WTC11 (cell line): ENCODE measurements at regions not wholly inside any gene's neighbourhood (a gene's known extent, or its start where the extent isn't known, plus 50 kb on each side); places are given as distances from the start of the nearest gene placed in this dataset.

Source experiments
- AFF4 ChIP-seq: sonication (generic); formaldehyde crosslinking; IDR thresholded peaks from 2 replicates; pipeline ENCODE4 v1.8.1; 2023; ENCODE audit warnings: mild to moderate bottlenecking, missing genetic modification reagents, borderline replicate concordance
- ATF1 ChIP-seq: sonication (generic); formaldehyde crosslinking; IDR thresholded peaks from 2 replicates; pipeline ENCODE4 v1.8.1; 2023; ENCODE audit warnings: mild to moderate bottlenecking, moderate library complexity, missing genetic modification reagents
- CTCF ChIP-seq: fragments of 200-600 bp; IDR thresholded peaks from 2 replicates; pipeline ENCODE4 v1.8.0; 2022; ENCODE audit warnings: antibody characterized with exemption
- ZNF138 ChIP-seq: sonication (generic); formaldehyde crosslinking; conservative IDR thresholded peaks from 2 replicates; pipeline ENCODE4 v1.8.1; 2022; ENCODE audit warnings: mild to moderate bottlenecking, moderate library complexity, missing genetic modification reagents
- ZNF263 ChIP-seq: sonication (generic); formaldehyde crosslinking; IDR thresholded peaks from 2 replicates; pipeline ENCODE4 v1.8.1; 2022; ENCODE audit warnings: low read depth, mild to moderate bottlenecking, moderate library complexity, missing genetic modification reagents
- ZNF425 ChIP-seq: fragments of 250-450 bp; sonication (Bioruptor Pico); conservative IDR thresholded peaks from 2 replicates; pipeline ENCODE4 v1.9.0; 2021; ENCODE audit warnings: mild to moderate bottlenecking

GRCh38 chr18:25843791-25844190 is 246.6 kb downstream of the SS18 start:
- TF ChIP-seq CTCF (no peak), ZNF263 (CRISPR knock-in tag) (no peak), ZNF425 (CRISPR knock-in tag) (no peak), ZNF138 (no peak), AFF4 (CRISPR knock-in tag) (no peak), ATF1 (CRISPR knock-in tag) (no peak)
